H1 (cell line): ENCODE measurements at regions not wholly inside any gene's neighbourhood (a gene's known extent, or its start where the extent isn't known, plus 50 kb on each side); places are given as distances from the start of the nearest gene placed in this dataset.

Experiments used
- CTCF ChIA-PET: fragments of 300-600 bp; sonication (Branson Sonifier 250); formaldehyde crosslinking; loops from one replicate; lab custom pipeline; 2021; ENCODE audit not compliant: partially characterized antibody; lab: Charles Lee
- POLR2A ChIA-PET: fragments of 300-600 bp; sonication (Branson Sonifier 250); formaldehyde crosslinking; loops from one replicate; lab custom pipeline; 2021; ENCODE audit warnings: inconsistent platforms; ENCODE audit not compliant: partially characterized antibody; lab: Charles Lee
- DNase-seq, 2 experiments: peaks; one replicate each; pipeline versions ENCODE4 v3.0.0 to v3.0.0-alpha.2; 2010 to 2022; ENCODE audit warnings: low spot score in 2 of 2, low read depth in 1 of 2, mixed read lengths in 1 of 2
- FAIRE-seq: peaks from 2 replicates; lab custom pipeline; 2011; peaks lifted over from hg19 to GRCh38; lab: Jason Lieb, UNC
- H2AFZ ChIP-seq: 2 replicates; pipeline ENCODE4 v1.8.1; 2012; ENCODE audit warnings: low read length, inconsistent platforms
- H2AK5ac ChIP-seq: 2 replicates; pipeline ENCODE4 v1.6.1; 2013; ENCODE audit warnings: low read depth, low read length
- H2BK120ac ChIP-seq: replicated peaks from 2 replicates; pipeline ENCODE3; 2013; ENCODE audit warnings: low read depth, low read length, inconsistent platforms
- H2BK12ac ChIP-seq: 2 replicates; pipeline ENCODE4 v1.6.1; 2013; ENCODE audit warnings: low read depth, low read length
- H2BK15ac ChIP-seq: 2 replicates; pipeline ENCODE4 v1.6.1; 2013; ENCODE audit warnings: low read length
- H2BK20ac ChIP-seq: 2 replicates; pipeline ENCODE4 v1.6.1; 2013; ENCODE audit warnings: low read length
- H2BK5ac ChIP-seq: 2 replicates; pipeline ENCODE4 v1.6.1; 2013; ENCODE audit warnings: low read depth, low read length
- H3K14ac ChIP-seq: 2 replicates; pipeline ENCODE4 v1.6.1; 2013; ENCODE audit warnings: inconsistent platforms; ENCODE audit not compliant: insufficient read length
- H3K18ac ChIP-seq: 2 replicates; pipeline ENCODE4 v1.6.1; 2013; ENCODE audit warnings: low read length; ENCODE audit errors: extremely low read depth
- H3K23ac ChIP-seq: 2 replicates; pipeline ENCODE4 v1.6.1; 2013; ENCODE audit warnings: inconsistent platforms; ENCODE audit not compliant: insufficient read length
- H3K23me2 ChIP-seq: 2 replicates; pipeline ENCODE4 v1.6.1; 2013; ENCODE audit warnings: low read depth, low read length
- H3K27ac ChIP-seq: 2 replicates; pipeline ENCODE4 v1.6.1; 2011; ENCODE audit warnings: low read depth, low read length, inconsistent platforms
- H3K27me3 ChIP-seq, 4 experiments: replicated peaks in 1 of 4; 1 replicate in 1 of 4; 2 replicates in 3 of 4; pipeline versions ENCODE4 v1.6.1 to v1.8.1; 2011 to 2013; ENCODE audit warnings: low read length in 3 of 4, mild to moderate bottlenecking in 3 of 4, inconsistent platforms in 2 of 4, mixed read lengths in 2 of 4, moderate library complexity in 1 of 4; ENCODE audit not compliant: control insufficient read depth in 3 of 4, insufficient read depth in 3 of 4; ENCODE audit errors: extremely low read depth in 1 of 4
- H3K36me3 ChIP-seq, 4 experiments: 2 replicates each; pipeline versions ENCODE4 v1.6.1 to v1.8.1; 2011 to 2013; ENCODE audit warnings: mild to moderate bottlenecking in 4 of 4, low read length in 3 of 4, moderate library complexity in 2 of 4, control low read depth in 1 of 4, inconsistent platforms in 1 of 4; ENCODE audit not compliant: insufficient read depth in 4 of 4, control insufficient read depth in 2 of 4
- H3K4ac ChIP-seq: replicated peaks from 2 replicates; pipeline ENCODE3; 2013; ENCODE audit warnings: low read length, low read depth, mixed read lengths, inconsistent platforms; ENCODE audit not compliant: insufficient read length
- H3K4me1 ChIP-seq, 4 experiments: replicated peaks in 1 of 4; 1 replicate in 1 of 4; 2 replicates in 3 of 4; pipeline versions ENCODE4 v1.6.1 to v1.8.1; 2011 to 2013; ENCODE audit warnings: low read length in 3 of 4, inconsistent platforms in 2 of 4, mixed read lengths in 1 of 4; ENCODE audit not compliant: insufficient read depth in 4 of 4, control insufficient read depth in 3 of 4
- H3K4me2 ChIP-seq, 2 experiments: 2 replicates each; pipeline versions ENCODE4 v1.6.1 to v1.8.1; 2011 to 2013; ENCODE audit warnings: low read depth in 2 of 2, low read length in 2 of 2, control low read depth in 1 of 2, inconsistent platforms in 1 of 2, mild to moderate bottlenecking in 1 of 2; ENCODE audit not compliant: insufficient read depth in 1 of 2
- H3K4me3 ChIP-seq, 4 experiments: fragments of 200-600, 300-600 bp in 1 of 4; sonication (generic), shearing (Covaris generic), sonication (Bioruptor Twin) in 1 of 4; 2 replicates each; pipeline versions ENCODE4 v1.5.1 to v1.8.1; 2011 to 2016; ENCODE audit warnings: low read length in 4 of 4, low read depth in 3 of 4, control low read depth in 2 of 4, inconsistent platforms in 2 of 4, mild to moderate bottlenecking in 2 of 4, mixed read lengths in 1 of 4, moderate library complexity in 1 of 4; ENCODE audit not compliant: insufficient read depth in 2 of 4; ENCODE audit errors: extremely low read depth in 1 of 4
- H3K56ac ChIP-seq: replicated peaks from 2 replicates; pipeline ENCODE3; 2013; ENCODE audit warnings: low read depth, mild to moderate bottlenecking, mixed read lengths, low read length, inconsistent platforms; ENCODE audit not compliant: insufficient read length
- H3K79me1 ChIP-seq: 2 replicates; pipeline ENCODE4 v1.6.1; 2013; ENCODE audit warnings: low read depth, low read length, control low read depth
- H3K79me2 ChIP-seq, 2 experiments: 2 replicates each; pipeline versions ENCODE4 v1.6.1 to v1.8.1; 2012 to 2013; ENCODE audit warnings: low read length in 2 of 2, mild to moderate bottlenecking in 2 of 2, inconsistent platforms in 1 of 2; ENCODE audit not compliant: insufficient read depth in 2 of 2, control insufficient read depth in 1 of 2
- H3K9ac ChIP-seq, 4 experiments: replicated peaks in 1 of 4; 1 replicate in 1 of 4; 2 replicates in 3 of 4; pipeline versions ENCODE4 v1.6.1 to v1.8.1; 2011 to 2013; ENCODE audit warnings: low read depth in 3 of 4, low read length in 3 of 4, control low read depth in 2 of 4, mild to moderate bottlenecking in 2 of 4, moderate library complexity in 2 of 4, inconsistent platforms in 1 of 4; ENCODE audit errors: extremely low read depth in 1 of 4
- H3K9me3 ChIP-seq, 2 experiments: 2 replicates each; pipeline versions ENCODE4 v1.6.1 to v1.8.1; 2012 to 2013; ENCODE audit warnings: mild to moderate bottlenecking in 2 of 2, moderate library complexity in 2 of 2, control low read depth in 1 of 2, inconsistent platforms in 1 of 2, low read depth in 1 of 2, low read length in 1 of 2, mixed read lengths in 1 of 2; ENCODE audit not compliant: insufficient read depth in 2 of 2
- H4K20me1 ChIP-seq, 2 experiments: replicated peaks in 1 of 2; 2 replicates each; pipeline versions ENCODE3 to v1.8.1; 2011 to 2013; ENCODE audit warnings: inconsistent platforms in 2 of 2, low read length in 2 of 2, mild to moderate bottlenecking in 1 of 2; ENCODE audit not compliant: insufficient read depth in 2 of 2, control insufficient read depth in 1 of 2
- H4K5ac ChIP-seq: 2 replicates; pipeline ENCODE4 v1.6.1; 2013; ENCODE audit warnings: low read length, low read depth, mixed read lengths, inconsistent platforms; ENCODE audit not compliant: insufficient read length
- H4K8ac ChIP-seq: 2 replicates; pipeline ENCODE4 v1.8.0; 2013; ENCODE audit warnings: mild to moderate bottlenecking, moderate library complexity, low read length, inconsistent platforms; ENCODE audit not compliant: insufficient read depth; ENCODE audit errors: extremely low read depth
- H4K91ac ChIP-seq: replicated peaks from 2 replicates; pipeline ENCODE3; 2013; ENCODE audit warnings: low read length, mixed read lengths, inconsistent platforms; ENCODE audit not compliant: insufficient read length
- EGR1 ChIP-seq: IDR thresholded peaks from 2 replicates; pipeline ENCODE4 v1.6.1; 2011; ENCODE audit warnings: low read depth, low read length, borderline replicate concordance
- KDM4A ChIP-seq: IDR thresholded peaks from one replicate; pipeline ENCODE4 v1.7.1; 2012; ENCODE audit warnings: low read depth, mild to moderate bottlenecking, moderate library complexity, low read length, inconsistent platforms; ENCODE audit not compliant: severe bottlenecking
- SP1 ChIP-seq: IDR thresholded peaks from 2 replicates; pipeline ENCODE4 v1.6.1; 2011; ENCODE audit warnings: low read depth, low read length
- WGBS, 2 experiments: shearing (Covaris generic) in 1 of 2; methylation state at CpG; one replicate each; pipeline versions ENCODE4 v1.1.6 to v1.1.7; 2013 to 2015; ENCODE audit warnings: low lambda C conversion rate in 2 of 2, mixed read lengths in 2 of 2, inconsistent platforms in 1 of 2, low coverage in 1 of 2, missing lambda C conversion rate in 1 of 2; ENCODE audit not compliant: insufficient replicate concordance in 2 of 2, insufficient coverage in 1 of 2, insufficient read length in 1 of 2; ENCODE audit errors: extremely low coverage in 1 of 2, missing lambda C conversion rate in 1 of 2; 5-methylcytosine and 5-hydroxymethylcytosine counted together
- TF ChIP-seq, protein P1 (sequence below): IDR thresholded peaks from 2 replicates; pipeline ENCODE4 v1.6.1; 2012; ENCODE audit warnings: inconsistent platforms

DNA sequence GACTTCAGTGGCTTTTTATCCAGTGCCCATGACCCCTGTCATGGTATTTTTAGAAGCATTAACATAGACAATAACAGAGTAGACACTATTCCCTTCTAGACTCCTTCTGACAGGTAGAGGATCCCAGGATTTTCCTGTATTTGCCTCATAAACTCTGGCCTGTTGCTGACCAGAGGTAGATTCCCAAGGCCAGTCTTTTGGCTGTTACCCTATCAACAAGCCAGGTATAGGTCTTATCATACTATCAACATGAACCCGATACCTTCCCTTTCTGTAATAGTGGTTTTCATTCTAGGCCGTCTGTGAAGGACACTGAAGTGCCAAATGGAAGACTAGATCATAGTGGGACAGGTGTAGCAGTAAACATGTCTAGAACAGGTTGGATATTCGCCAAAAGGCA is 76.2 kb upstream of the CHRDL1 start:
- no peak for DNase-seq
- Histone ChIP-seq H2BK120ac (no peak overlapping the region), H4K5ac (no peak overlapping the region), H4K20me1 (no peaks in the 10 kb centered on the region), H2AK5ac (no peak overlapping the region), H2BK20ac (no peak overlapping the region), H2AFZ (no peak overlapping the region), H3K27ac (no peak overlapping the region), H3K14ac (no peak overlapping the region), H3K79me1 (no peaks in the 10 kb centered on the region), H3K36me3 (no peaks in the 10 kb centered on the region), H3K4me3 (no peak overlapping the region), H4K8ac (no peak overlapping the region), H4K91ac (no peak overlapping the region), H3K27me3 (no peaks in the 10 kb centered on the region), H2BK15ac (no peak overlapping the region), H2BK12ac (no peak overlapping the region), H3K4me2 (no peak overlapping the region), H3K56ac (no peak overlapping the region), H3K4me1 (no peaks in the 10 kb centered on the region)
- CTCF ChIA-PET: no interaction called here
- FAIRE-seq: peak; percentile 52
- POLR2A ChIA-PET: no interaction called here
- TF ChIP-seq SP1 (no peak), EGR1 (no peak), KDM4A (no peak)
- TF ChIP-seq, protein P1, sequence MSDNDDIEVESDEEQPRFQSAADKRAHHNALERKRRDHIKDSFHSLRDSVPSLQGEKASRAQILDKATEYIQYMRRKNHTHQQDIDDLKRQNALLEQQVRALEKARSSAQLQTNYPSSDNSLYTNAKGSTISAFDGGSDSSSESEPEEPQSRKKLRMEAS: no peak
- TF ChIP-seq, all 59 proteins: peak for 0
- Histone ChIP-seq H3K23me2 (no peaks in the 10 kb centered on the region), H3K23ac (no peak overlapping the region), H3K18ac (no peak overlapping the region), H2BK5ac (no peak overlapping the region), H3K9me3 (no peaks in the 10 kb centered on the region), H3K9ac (no peak overlapping the region), H3K79me2 (no peaks in the 10 kb centered on the region), H3K4ac (no peak overlapping the region)
- WGBS, 2 experiments: 87% methylated on average over 3 of the region's 3 CpGs; no CpG with 5 or more reads in 1 of the 2 experiments
